ENCODE measurements at regions not wholly inside any gene's neighbourhood (a gene's known extent, or its start where the extent isn't known, plus 50 kb on each side); places are given as distances from the start of the nearest gene placed in this dataset.

DNA sequence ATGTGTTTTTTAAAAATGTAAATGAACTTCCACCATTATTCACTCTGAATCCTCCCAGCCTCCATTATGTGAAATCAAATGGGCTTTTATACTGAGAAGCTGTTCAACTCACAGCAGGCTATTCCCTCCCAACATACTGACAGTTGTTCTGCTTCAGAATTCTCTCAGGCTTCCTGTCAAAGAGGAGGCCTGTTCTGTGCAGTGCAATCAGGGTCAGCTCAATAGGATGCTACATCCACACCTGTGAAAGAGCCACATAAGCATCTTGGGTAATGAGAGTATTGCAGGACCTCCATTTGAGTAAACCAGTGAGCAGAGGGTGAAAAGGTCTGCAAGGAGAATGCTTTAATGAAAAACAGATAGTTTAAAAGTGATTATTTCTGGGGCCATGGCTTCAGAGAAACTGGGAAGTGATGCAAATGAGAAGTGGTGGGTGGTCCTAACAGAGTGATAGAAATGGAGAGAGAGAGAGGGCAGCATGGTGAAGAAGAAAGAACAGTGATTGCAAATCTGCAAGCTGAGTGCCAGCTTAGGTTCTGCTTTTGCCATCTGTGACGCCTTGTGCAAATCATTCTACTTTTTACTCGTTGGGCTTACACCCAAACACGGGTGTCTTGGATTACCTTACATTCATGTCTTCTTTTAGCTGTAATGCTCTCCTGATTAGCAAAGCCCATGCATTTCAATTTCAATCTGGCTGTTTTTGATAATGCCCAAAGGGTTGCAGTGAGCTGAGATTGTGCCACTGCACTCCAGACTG lies 202.5 kb upstream of the NMUR2 start:
- H3K27ac ChIP-seq: no peak overlapping the region
- no peaks in the 10 kb centered on the region for H3K4me1 ChIP-seq
- intact Hi-C loops (cut with DNase I): no loop called here
- no peaks in the 10 kb centered on the region for H3K36me3 ChIP-seq
- no peak for ATAC-seq
- no peaks in the 10 kb centered on the region for H3K9me3 ChIP-seq
- no peaks in the 10 kb centered on the region for H3K27me3 ChIP-seq
- no peak overlapping the region for H3K4me3 ChIP-seq
- no peak for DNase-seq
- TF ChIP-seq POLR2A (IDR thresholded peaks at IDR 0.05): no peak
- TF ChIP-seq CTCF (IDR thresholded peaks at IDR 0.05): no peak
- 53% methylated on average over 3 of the region's 3 CpGs for WGBS (ENCODE audit: insufficient coverage, low coverage, low lambda C conversion rate, missing lambda C conversion rate)

DNA sequence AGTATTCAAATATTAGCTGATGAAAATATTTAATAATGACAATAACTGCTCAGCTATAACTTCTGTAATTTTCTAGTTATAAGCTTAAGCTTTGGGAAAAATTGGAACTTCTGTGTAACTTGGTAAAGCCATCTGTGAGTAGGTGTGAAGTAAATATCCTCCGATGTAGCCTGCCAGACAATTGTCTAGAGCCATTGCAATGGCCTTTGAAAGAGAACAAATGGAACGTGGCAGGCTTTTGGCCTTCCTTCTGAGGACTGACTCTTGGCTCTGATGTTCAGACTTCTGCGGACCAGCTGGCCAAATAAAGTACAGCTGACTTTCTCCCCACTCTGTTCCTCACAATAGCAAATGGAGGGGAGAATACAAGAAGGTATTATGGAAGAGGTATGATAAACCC lies 203.4 kb upstream of the NMUR2 start:
- Histone ChIP-seq H3K9me3 (no peaks in the 10 kb centered on the region), H3K4me1 (no peaks in the 10 kb centered on the region), H3K27me3 (no peaks in the 10 kb centered on the region), H3K36me3 (no peaks in the 10 kb centered on the region), H3K27ac (no peak overlapping the region), H3K4me3 (no peak overlapping the region)
- no peak for ATAC-seq
- DNase-seq: no peak
- TF ChIP-seq POLR2A (IDR thresholded peaks at IDR 0.05) (no peak), CTCF (IDR thresholded peaks at IDR 0.05) (no peak)
- 57% methylated on average over 3 of the region's 3 CpGs for WGBS (ENCODE audit: insufficient coverage, low coverage, low lambda C conversion rate, missing lambda C conversion rate)
- intact Hi-C loops (cut with DNase I): no loop called here

DNA sequence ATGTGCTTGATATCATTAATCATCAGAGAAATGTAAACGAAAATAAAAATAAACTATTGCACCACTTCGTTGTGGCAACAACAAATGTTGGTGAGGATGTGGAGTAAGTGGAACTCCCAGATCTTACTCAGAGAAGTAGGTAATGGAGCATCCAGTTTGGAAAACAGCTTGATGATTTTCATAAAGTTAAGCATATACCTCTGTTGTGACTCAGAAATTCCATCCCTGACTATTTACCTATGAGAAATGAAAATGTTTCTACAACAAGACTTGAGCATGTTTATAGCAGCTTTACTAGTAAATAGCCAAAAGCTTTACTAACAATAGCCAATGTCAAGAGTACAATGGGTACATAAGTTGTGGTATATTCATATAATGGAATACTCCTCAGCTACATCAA lies 214.7 kb upstream of the NMUR2 start:
- intact Hi-C loops (cut with DNase I): no loop called here

DNA sequence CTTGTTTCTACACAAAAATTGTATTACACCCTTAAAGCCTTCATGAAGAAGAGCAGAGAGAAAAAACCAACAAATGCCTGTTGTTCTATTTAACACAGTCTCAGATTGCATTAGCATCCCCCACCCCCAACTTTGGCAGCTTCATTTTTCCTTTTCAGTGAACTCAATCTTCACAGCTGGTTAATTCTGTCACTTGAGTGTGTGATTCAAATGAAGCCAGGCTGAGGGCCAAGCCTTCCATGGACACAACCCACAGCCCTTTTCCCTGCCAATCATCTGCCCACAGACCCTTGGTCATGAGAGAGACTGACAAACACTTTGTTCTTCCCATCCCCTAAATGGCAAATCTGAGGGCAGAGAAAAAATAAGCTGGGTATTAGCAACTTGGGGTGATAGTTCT lies 217.5 kb upstream of the NMUR2 start:
- Histone ChIP-seq H3K27ac (no peak overlapping the region), H3K27me3 (no peaks in the 10 kb centered on the region), H3K4me1 (no peaks in the 10 kb centered on the region), H3K36me3 (no peaks in the 10 kb centered on the region), H3K4me3 (no peak overlapping the region), H3K9me3 (no peaks in the 10 kb centered on the region)
- intact Hi-C loops (cut with DNase I): no loop called here
- ATAC-seq: no peak
- DNase-seq: no peak
- TF ChIP-seq CTCF (IDR thresholded peaks at IDR 0.05): no peak
- no peak for TF ChIP-seq POLR2A (IDR thresholded peaks at IDR 0.05)

More for the DNA sequence above, 214.7 kb upstream of the NMUR2 start:
- no peaks in the 10 kb centered on the region for H3K9me3 ChIP-seq
- 45% methylated on average over 2 of the region's 2 CpGs for WGBS (ENCODE audit: insufficient coverage, low coverage, low lambda C conversion rate, missing lambda C conversion rate)
- H3K4me3 ChIP-seq: no peak overlapping the region
- no peak for DNase-seq
- no peaks in the 10 kb centered on the region for H3K27me3 ChIP-seq
- TF ChIP-seq POLR2A (IDR thresholded peaks at IDR 0.05): no peak
- TF ChIP-seq CTCF (IDR thresholded peaks at IDR 0.05): no peak
- no peak overlapping the region for H3K27ac ChIP-seq
- no peaks in the 10 kb centered on the region for H3K4me1 ChIP-seq
- ATAC-seq: no peak
- H3K36me3 ChIP-seq: no peaks in the 10 kb centered on the region

GRCh38 chr5:152623951-152624350 lies 218.9 kb upstream of the NMUR2 start:
- Histone ChIP-seq H3K9me3 (no peaks in the 10 kb centered on the region), H3K4me3 (no peak overlapping the region), H3K36me3 (no peaks in the 10 kb centered on the region), H3K27me3 (no peaks in the 10 kb centered on the region), H3K4me1 (no peaks in the 10 kb centered on the region), H3K27ac (no peak overlapping the region)
- intact Hi-C loops (cut with DNase I): no loop called here
- TF ChIP-seq CTCF (IDR thresholded peaks at IDR 0.05): no peak
- no peak for TF ChIP-seq POLR2A (IDR thresholded peaks at IDR 0.05)
- no peak for ATAC-seq
- WGBS (ENCODE audit: insufficient coverage, low coverage, low lambda C conversion rate, missing lambda C conversion rate): 26% methylated on average over 1 of the region's 1 CpG
- DNase-seq: no peak

Measured in right lobe of liver (tissue), 6 donors.